ENCODE measurements at regions not wholly inside any gene's neighbourhood (a gene's known extent, or its start where the extent isn't known, plus 50 kb on each side); places are given as distances from the start of the nearest gene placed in this dataset.

GRCh38 chr13:40072663-40073120, 417.2 kb downstream of the COG6 start:
- Mint-ChIP-seq H3K4me3 (no peak overlapping the region), H3K36me3 (ENCODE audit: insufficient read depth) (no peaks in the 10 kb centered on the region), H3K27me3 (no peaks in the 10 kb centered on the region), H3K4me1 (peaks cover 10% of the 10 kb centered on the region), H3K27ac (ENCODE audit: low read depth) (no peak overlapping the region), H3K9me3 (no peaks in the 10 kb centered on the region)
- ATAC-seq (replicated peaks; ENCODE audit: extremely low read depth, poor library complexity, severe bottlenecking) = no peak
- no peak for DNase-seq (ENCODE audit: low spot score in 2 of 2)

DNA sequence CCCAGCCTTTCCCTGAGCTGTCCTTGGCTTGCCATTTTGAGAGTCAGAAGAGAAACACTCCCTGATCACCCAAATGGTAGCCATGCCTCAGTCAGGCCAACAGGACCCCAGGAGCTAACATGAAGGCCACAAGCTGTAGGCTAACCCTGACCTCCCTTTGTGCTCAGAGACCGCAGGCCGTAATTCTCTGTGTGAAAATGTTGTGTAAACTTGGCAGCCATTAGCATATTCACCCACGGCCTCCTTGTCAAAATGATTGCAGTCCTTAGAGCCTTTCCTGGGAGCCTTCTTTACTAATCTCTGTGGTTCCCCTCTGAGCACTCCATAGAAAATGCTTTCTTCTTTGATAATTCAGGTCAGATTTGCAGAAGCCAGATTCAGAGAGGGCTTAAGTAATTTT, 418.9 kb downstream of the COG6 start:
- no peaks in the 10 kb centered on the region for H3K9me3 Mint-ChIP-seq
- no peak overlapping the region for H3K4me3 Mint-ChIP-seq

GRCh38 chr13:40075281-40075680, 419.8 kb downstream of the COG6 start:
- no peak for ATAC-seq (replicated peaks; ENCODE audit: extremely low read depth, poor library complexity, severe bottlenecking)
- Mint-ChIP-seq H3K36me3 (ENCODE audit: insufficient read depth) (no peaks in the 10 kb centered on the region), H3K27me3 (no peaks in the 10 kb centered on the region), H3K9me3 (no peaks in the 10 kb centered on the region), H3K4me1 (peaks cover 5% of the 10 kb centered on the region), H3K27ac (ENCODE audit: low read depth) (no peak overlapping the region), H3K4me3 (no peak overlapping the region)
- DNase-seq (ENCODE audit: low spot score in 2 of 2) = no peak

More for the DNA sequence above, 418.9 kb downstream of the COG6 start:
- Mint-ChIP-seq H3K36me3 (ENCODE audit: insufficient read depth) (no peaks in the 10 kb centered on the region), H3K4me1 (peaks cover 8% of the 10 kb centered on the region), H3K27me3 (no peaks in the 10 kb centered on the region), H3K27ac (ENCODE audit: low read depth) (no peak overlapping the region)
- DNase-seq (ENCODE audit: low spot score in 2 of 2) = no peak
- no peak for ATAC-seq (replicated peaks; ENCODE audit: extremely low read depth, poor library complexity, severe bottlenecking)

DNA sequence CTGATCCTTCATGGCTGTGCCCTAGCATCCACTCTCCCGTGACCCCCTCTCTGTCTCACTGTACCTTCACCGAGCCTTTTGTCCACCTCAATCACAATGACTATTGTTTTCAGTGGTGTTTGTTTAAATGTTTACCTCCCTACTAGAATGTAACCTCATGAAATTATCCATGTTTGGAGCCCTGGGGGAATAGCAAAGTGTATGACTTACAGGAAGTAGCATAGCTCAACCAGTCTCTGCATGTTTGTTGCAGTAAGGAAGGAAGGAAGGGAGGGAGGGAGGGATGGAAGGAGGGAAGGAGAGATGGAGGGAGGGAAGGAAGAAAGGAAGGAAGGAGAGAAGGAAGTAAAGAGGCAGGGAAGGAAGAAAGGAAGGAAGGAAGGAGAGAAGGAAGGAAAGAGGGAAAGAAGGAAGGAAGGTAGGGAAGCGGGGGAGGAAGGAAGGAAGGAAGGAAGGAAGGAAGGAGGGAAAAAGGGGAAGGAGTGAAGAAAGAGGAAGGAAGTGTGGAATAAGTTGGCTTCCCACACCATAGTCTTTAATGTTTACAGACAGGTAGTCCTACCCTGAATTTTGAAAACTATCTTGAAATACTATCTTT, 421.4 kb downstream of the COG6 start:
- DNase-seq (ENCODE audit: low spot score in 2 of 2) (no peak), ATAC-seq (replicated peaks; ENCODE audit: extremely low read depth, poor library complexity, severe bottlenecking) (no peak)
- Mint-ChIP-seq H3K4me3 (no peak overlapping the region), H3K36me3 (ENCODE audit: insufficient read depth) (no peaks in the 10 kb centered on the region), H3K27me3 (no peaks in the 10 kb centered on the region), H3K9me3 (no peaks in the 10 kb centered on the region), H3K27ac (ENCODE audit: low read depth) (no peak overlapping the region), H3K4me1 (peaks cover 5% of the 10 kb centered on the region)

GRCh38 chr13:40077396-40078027, 422.1 kb downstream of the COG6 start:
- ATAC-seq (replicated peaks; ENCODE audit: extremely low read depth, poor library complexity, severe bottlenecking) (no peak), DNase-seq (ENCODE audit: low spot score in 2 of 2) (no peak)
- no peaks in the 10 kb centered on the region for H3K9me3 Mint-ChIP-seq
- H3K36me3 Mint-ChIP-seq (ENCODE audit: insufficient read depth) = no peaks in the 10 kb centered on the region
- H3K4me1 Mint-ChIP-seq = peaks cover 5% of the 10 kb centered on the region
- H3K27me3 Mint-ChIP-seq = no peaks in the 10 kb centered on the region
- no peak overlapping the region for H3K27ac Mint-ChIP-seq (ENCODE audit: low read depth)
- no peak overlapping the region for H3K4me3 Mint-ChIP-seq

DNA sequence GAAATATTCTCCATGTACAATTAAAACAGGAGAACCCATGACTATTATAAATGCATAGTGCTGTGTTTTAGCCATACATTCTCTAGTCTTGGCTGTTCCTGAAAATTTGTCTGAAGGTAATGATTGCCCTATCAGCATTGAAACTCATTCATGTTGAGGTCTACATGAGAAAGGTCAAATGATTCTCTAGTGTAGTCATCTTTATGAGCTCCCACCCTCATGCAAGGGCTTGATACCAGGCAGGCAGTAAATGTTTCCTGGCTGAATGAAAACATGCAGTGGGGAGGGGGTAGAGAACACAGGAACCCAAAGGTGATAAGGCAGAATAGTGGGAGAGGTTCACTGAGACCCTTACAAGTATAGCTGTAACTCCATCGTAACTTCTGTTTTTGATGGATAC, 424.3 kb downstream of the COG6 start:
- Mint-ChIP-seq H3K9me3 (no peaks in the 10 kb centered on the region), H3K4me3 (no peak overlapping the region), H3K4me1 (peaks cover 5% of the 10 kb centered on the region), H3K36me3 (ENCODE audit: insufficient read depth) (no peaks in the 10 kb centered on the region), H3K27ac (ENCODE audit: low read depth) (no peak overlapping the region), H3K27me3 (no peaks in the 10 kb centered on the region)
- DNase-seq (ENCODE audit: low spot score in 2 of 2) = no peak
- ATAC-seq (replicated peaks; ENCODE audit: extremely low read depth, poor library complexity, severe bottlenecking) = no peak

GRCh38 chr13:40080676-40081075, 425.2 kb downstream of the COG6 start:
- Mint-ChIP-seq H3K9me3 (no peaks in the 10 kb centered on the region), H3K27ac (ENCODE audit: low read depth) (no peak overlapping the region), H3K27me3 (no peaks in the 10 kb centered on the region), H3K4me1 (peaks cover 5% of the 10 kb centered on the region), H3K36me3 (ENCODE audit: insufficient read depth) (peaks cover 1% of the 10 kb centered on the region), H3K4me3 (no peak overlapping the region)
- ATAC-seq (replicated peaks; ENCODE audit: extremely low read depth, poor library complexity, severe bottlenecking) = no peak
- DNase-seq (ENCODE audit: low spot score in 2 of 2) = no peak

- Mint-ChIP-seq H3K27me3 (no peaks in the 10 kb centered on the region), H3K9me3 (no peaks in the 10 kb centered on the region), H3K4me1 (peaks cover 3% of the 10 kb centered on the region), H3K36me3 (ENCODE audit: insufficient read depth) (peaks cover 3% of the 10 kb centered on the region), H3K27ac (ENCODE audit: low read depth) (no peak overlapping the region), H3K4me3 (no peak overlapping the region)
- DNase-seq (ENCODE audit: low spot score in 2 of 2) (no peak), ATAC-seq (replicated peaks; ENCODE audit: extremely low read depth, poor library complexity, severe bottlenecking) (no peak)
Observed at GRCh38 chr13:40082639-40083038, 427.2 kb downstream of the COG6 start.

DNA sequence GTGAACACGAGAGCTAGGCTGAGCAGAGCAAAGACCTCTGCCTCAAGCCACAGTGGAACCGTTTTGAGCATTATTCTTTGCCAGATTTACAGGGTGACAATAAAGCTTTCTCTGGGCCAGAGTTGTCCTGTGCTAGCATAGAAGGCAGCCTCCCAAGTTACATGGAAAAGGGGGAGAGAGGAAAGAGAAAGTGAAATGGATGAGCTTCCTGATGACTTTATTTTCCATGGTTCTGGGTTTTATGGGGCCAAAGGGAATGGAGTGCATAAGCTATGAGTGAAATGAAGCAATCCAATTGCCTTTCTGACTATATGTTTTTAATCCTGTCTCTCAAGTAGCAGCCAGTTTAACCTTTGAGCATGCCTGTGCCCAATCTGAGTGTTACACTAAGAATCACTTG, 428.4 kb downstream of the COG6 start:
- H3K27ac Mint-ChIP-seq (ENCODE audit: low read depth) = no peak overlapping the region
- H3K4me1 Mint-ChIP-seq = no peaks in the 10 kb centered on the region
- peaks cover 3% of the 10 kb centered on the region for H3K36me3 Mint-ChIP-seq (ENCODE audit: insufficient read depth)
- no peak for ATAC-seq (replicated peaks; ENCODE audit: extremely low read depth, poor library complexity, severe bottlenecking)
- H3K27me3 Mint-ChIP-seq = no peaks in the 10 kb centered on the region
- H3K4me3 Mint-ChIP-seq = no peak overlapping the region
- no peak for DNase-seq (ENCODE audit: low spot score in 2 of 2)
- no peaks in the 10 kb centered on the region for H3K9me3 Mint-ChIP-seq

- Mint-ChIP-seq H3K36me3 (ENCODE audit: insufficient read depth) (peaks cover 3% of the 10 kb centered on the region), H3K4me3 (no peak overlapping the region), H3K27ac (ENCODE audit: low read depth) (no peak overlapping the region), H3K4me1 (no peaks in the 10 kb centered on the region), H3K9me3 (no peaks in the 10 kb centered on the region), H3K27me3 (no peaks in the 10 kb centered on the region)
- ATAC-seq (replicated peaks; ENCODE audit: extremely low read depth, poor library complexity, severe bottlenecking) (no peak), DNase-seq (ENCODE audit: low spot score in 2 of 2) (no peak)
Observed at GRCh38 chr13:40084934-40085333, 429.5 kb downstream of the COG6 start.

DNA sequence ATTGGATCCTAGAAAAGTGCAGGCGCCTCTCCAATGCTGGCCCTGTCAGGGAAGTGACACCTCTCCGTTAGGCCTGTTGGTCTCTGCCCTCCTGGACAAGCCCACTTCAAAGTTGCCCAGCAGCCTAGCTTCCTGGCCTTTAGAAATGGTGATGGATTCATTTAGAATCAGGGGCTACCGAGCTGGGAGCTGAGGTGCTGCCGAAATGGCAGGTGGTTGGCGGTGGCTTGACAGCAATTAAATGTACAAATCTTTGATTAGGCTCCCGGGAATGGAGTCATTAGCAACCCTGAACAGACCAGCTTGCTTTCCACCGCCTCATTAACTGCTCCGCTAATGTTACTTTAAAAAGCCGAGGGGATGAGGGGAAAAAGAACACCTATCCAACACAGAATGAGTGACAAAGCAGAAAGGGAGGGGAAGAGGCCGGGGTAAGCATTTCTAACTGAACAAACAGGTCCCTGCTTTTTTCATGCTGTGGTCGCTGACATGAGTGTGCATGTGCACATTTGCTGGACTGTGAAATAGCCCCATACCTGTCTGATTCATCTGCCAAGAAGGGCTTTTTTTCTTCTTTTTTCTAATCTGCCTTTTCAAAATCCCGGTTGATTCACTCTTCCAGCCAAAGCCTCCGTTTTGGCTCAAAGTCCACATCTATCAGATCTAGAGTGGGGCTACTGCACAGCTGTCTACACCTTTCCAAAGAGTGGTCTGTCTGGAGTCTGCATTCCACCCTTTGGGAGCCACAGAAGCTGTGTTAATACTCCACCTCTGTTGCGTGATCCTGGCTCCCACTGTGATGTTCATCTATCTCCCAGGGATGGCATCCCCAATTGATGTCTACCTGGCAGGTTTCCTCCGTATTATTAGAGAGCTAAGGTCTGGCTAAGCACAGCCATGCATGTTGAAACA, 431.9 kb downstream of the COG6 start:
- peaks cover 3% of the 10 kb centered on the region for H3K36me3 Mint-ChIP-seq (ENCODE audit: insufficient read depth)
- ATAC-seq (replicated peaks; ENCODE audit: extremely low read depth, poor library complexity, severe bottlenecking) = no peak
- H3K4me1 Mint-ChIP-seq = no peaks in the 10 kb centered on the region
- H3K9me3 Mint-ChIP-seq = no peaks in the 10 kb centered on the region
- DNase-seq (ENCODE audit: low spot score in 2 of 2) = no peak
- H3K27me3 Mint-ChIP-seq = no peaks in the 10 kb centered on the region
- H3K27ac Mint-ChIP-seq (ENCODE audit: low read depth) = no peak overlapping the region
- H3K4me3 Mint-ChIP-seq = no peak overlapping the region

- H3K4me1 Mint-ChIP-seq = peaks cover 8% of the 10 kb centered on the region
- no peak overlapping the region for H3K27ac Mint-ChIP-seq (ENCODE audit: low read depth)
- H3K36me3 Mint-ChIP-seq (ENCODE audit: insufficient read depth) = no peaks in the 10 kb centered on the region
- no peak overlapping the region for H3K4me3 Mint-ChIP-seq
- peaks cover 8% of the 10 kb centered on the region for H3K9me3 Mint-ChIP-seq
- DNase-seq (ENCODE audit: low spot score in 2 of 2) = no peak
- no peak for ATAC-seq (replicated peaks; ENCODE audit: extremely low read depth, poor library complexity, severe bottlenecking)
- H3K27me3 Mint-ChIP-seq = no peaks in the 10 kb centered on the region
Observed at GRCh38 chr13:40094056-40094455, 438.6 kb downstream of the COG6 start.

Measured in central memory CD8-positive, alpha-beta T cell (primary cell).